Fibroblast of skin of left quadriceps (primary cell): ENCODE measurements at regions not wholly inside any gene's neighbourhood (a gene's known extent, or its start where the extent isn't known, plus 50 kb on each side); places are given as distances from the start of the nearest gene placed in this dataset.
"Not testable (repeated sequence)": the region's sequence is repeated elsewhere in the genome, so short reads cannot be mapped to it uniquely, and the experiment has no call there.

Source experiments
- DNase-seq, 2 experiments: peaks; one replicate each; pipeline ENCODE4 v3.0.0-alpha.2; 2013; ENCODE audit warnings: low read depth in 2 of 2

- DNase-seq: no peak
These were observed 67.4 kb upstream of the ZNF746 start for GRCh38 chr7:149565096-149565382.

- DNase-seq: no peak
These were observed 66.9 kb upstream of the ZNF746 start for GRCh38 chr7:149564340-149565095.

GRCh38 chr7:149562602-149563001 is 65.0 kb upstream of the ZNF746 start:
- DNase-seq: peak; percentile 17 to 22

- DNase-seq: no peak
These were observed 63.5 kb upstream of the ZNF746 start for GRCh38 chr7:149561072-149561471.

GRCh38 chr7:149559711-149560110 is 62.1 kb upstream of the ZNF746 start:
- peak; percentile 43 to 47 for DNase-seq

GRCh38 chr7:149558149-149558861 is 60.7 kb upstream of the ZNF746 start:
- peak; percentile 15 to 17 for DNase-seq

GRCh38 chr7:149556525-149556924 is 58.9 kb upstream of the ZNF746 start:
- not testable (repeated sequence) for DNase-seq

- DNase-seq: not testable (repeated sequence)
These were observed 57.2 kb upstream of the ZNF746 start for GRCh38 chr7:149554821-149555220.

GRCh38 chr7:149553991-149554390 is 56.4 kb upstream of the ZNF746 start:
- not testable (repeated sequence) for DNase-seq

GRCh38 chr7:149552799-149553198 is 55.2 kb upstream of the ZNF746 start:
- DNase-seq: no peak
